Neural cell (in vitro differentiated cells): ENCODE measurements at regions not wholly inside any gene's neighbourhood (a gene's known extent, or its start where the extent isn't known, plus 50 kb on each side); places are given as distances from the start of the nearest gene placed in this dataset.

Experiments
- EZH2 ChIP-seq: fragments of 200-600, 300-800 bp; shearing (Covaris generic), sonication (generic); IDR thresholded peaks from 2 replicates; pipeline ENCODE4 v1.6.1; 2014; ENCODE audit warnings: antibody characterized with exemption, low read length, borderline replicate concordance, mild to moderate bottlenecking; ENCODE audit not compliant: insufficient read depth, poor library complexity, severe bottlenecking
- POLR2AphosphoS5 ChIP-seq: IDR thresholded peaks from 2 replicates; pipeline ENCODE4 v1.6.1; 2012
- TF ChIP-seq, protein P1 (sequence below): fragments of 450-650 bp; IDR thresholded peaks from 2 replicates; pipeline ENCODE4 v1.5.1; 2014; ENCODE audit warnings: antibody characterized with exemption, mild to moderate bottlenecking, moderate library complexity; ENCODE audit not compliant: poor library complexity, severe bottlenecking

- TF ChIP-seq, protein P1, sequence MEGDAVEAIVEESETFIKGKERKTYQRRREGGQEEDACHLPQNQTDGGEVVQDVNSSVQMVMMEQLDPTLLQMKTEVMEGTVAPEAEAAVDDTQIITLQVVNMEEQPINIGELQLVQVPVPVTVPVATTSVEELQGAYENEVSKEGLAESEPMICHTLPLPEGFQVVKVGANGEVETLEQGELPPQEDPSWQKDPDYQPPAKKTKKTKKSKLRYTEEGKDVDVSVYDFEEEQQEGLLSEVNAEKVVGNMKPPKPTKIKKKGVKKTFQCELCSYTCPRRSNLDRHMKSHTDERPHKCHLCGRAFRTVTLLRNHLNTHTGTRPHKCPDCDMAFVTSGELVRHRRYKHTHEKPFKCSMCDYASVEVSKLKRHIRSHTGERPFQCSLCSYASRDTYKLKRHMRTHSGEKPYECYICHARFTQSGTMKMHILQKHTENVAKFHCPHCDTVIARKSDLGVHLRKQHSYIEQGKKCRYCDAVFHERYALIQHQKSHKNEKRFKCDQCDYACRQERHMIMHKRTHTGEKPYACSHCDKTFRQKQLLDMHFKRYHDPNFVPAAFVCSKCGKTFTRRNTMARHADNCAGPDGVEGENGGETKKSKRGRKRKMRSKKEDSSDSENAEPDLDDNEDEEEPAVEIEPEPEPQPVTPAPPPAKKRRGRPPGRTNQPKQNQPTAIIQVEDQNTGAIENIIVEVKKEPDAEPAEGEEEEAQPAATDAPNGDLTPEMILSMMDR: no peak
- TF ChIP-seq EZH2 (no peak), POLR2AphosphoS5 (no peak)
Observed at GRCh38 chr4:63786171-63786570, 623.1 kb downstream of the TECRL start.
